ENCODE measurements at regions not wholly inside any gene's neighbourhood (a gene's known extent, or its start where the extent isn't known, plus 50 kb on each side); places are given as distances from the start of the nearest gene placed in this dataset.

DNA sequence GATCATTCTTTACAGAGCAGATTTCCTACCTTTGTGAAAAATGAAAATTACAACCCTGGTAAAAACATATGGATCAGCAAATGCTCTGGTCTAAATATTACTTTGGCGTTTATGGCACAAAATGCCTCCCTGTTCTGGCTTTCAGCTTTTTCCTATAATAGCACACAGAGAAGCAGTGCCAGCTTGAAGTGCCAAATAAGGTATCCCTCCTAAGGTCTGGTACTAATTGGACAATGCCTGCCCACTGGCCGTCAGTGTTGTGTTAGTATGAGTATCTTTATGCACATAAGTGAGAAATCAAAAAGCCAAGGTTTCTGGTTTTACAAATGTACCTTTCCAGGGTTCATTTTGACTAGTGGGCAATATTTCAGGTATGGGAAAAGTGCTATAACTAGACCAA lies 1293.7 kb upstream of the FAM98A start:
- TF ChIP-seq, protein P1, sequence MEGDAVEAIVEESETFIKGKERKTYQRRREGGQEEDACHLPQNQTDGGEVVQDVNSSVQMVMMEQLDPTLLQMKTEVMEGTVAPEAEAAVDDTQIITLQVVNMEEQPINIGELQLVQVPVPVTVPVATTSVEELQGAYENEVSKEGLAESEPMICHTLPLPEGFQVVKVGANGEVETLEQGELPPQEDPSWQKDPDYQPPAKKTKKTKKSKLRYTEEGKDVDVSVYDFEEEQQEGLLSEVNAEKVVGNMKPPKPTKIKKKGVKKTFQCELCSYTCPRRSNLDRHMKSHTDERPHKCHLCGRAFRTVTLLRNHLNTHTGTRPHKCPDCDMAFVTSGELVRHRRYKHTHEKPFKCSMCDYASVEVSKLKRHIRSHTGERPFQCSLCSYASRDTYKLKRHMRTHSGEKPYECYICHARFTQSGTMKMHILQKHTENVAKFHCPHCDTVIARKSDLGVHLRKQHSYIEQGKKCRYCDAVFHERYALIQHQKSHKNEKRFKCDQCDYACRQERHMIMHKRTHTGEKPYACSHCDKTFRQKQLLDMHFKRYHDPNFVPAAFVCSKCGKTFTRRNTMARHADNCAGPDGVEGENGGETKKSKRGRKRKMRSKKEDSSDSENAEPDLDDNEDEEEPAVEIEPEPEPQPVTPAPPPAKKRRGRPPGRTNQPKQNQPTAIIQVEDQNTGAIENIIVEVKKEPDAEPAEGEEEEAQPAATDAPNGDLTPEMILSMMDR (IDR thresholded peaks at IDR 0.05): no peak
- TF ChIP-seq ZNF317 (CRISPR knock-in tag; IDR thresholded peaks at IDR 0.05; ENCODE audit: borderline replicate concordance, low read depth): no peak
- TF ChIP-seq, protein P2, sequence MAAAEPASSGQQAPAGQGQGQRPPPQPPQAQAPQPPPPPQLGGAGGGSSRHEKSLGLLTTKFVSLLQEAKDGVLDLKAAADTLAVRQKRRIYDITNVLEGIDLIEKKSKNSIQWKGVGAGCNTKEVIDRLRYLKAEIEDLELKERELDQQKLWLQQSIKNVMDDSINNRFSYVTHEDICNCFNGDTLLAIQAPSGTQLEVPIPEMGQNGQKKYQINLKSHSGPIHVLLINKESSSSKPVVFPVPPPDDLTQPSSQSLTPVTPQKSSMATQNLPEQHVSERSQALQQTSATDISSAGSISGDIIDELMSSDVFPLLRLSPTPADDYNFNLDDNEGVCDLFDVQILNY (CRISPR knock-in tag; IDR thresholded peaks at IDR 0.05): no peak
- TF ChIP-seq, protein P3, sequence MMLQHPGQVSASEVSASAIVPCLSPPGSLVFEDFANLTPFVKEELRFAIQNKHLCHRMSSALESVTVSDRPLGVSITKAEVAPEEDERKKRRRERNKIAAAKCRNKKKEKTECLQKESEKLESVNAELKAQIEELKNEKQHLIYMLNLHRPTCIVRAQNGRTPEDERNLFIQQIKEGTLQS (CRISPR knock-in tag; conservative IDR thresholded peaks at IDR 0.05): no peak
- TF ChIP-seq USF2 (CRISPR knock-in tag; IDR thresholded peaks at IDR 0.05): no peak
- TF ChIP-seq, protein P4, sequence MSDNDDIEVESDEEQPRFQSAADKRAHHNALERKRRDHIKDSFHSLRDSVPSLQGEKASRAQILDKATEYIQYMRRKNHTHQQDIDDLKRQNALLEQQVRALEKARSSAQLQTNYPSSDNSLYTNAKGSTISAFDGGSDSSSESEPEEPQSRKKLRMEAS (CRISPR knock-in tag; IDR thresholded peaks at IDR 0.05): no peak
- no peak for TF ChIP-seq SP1 (CRISPR knock-in tag; conservative IDR thresholded peaks at IDR 0.05)
- no peak for TF ChIP-seq ZNF512 (CRISPR knock-in tag; IDR thresholded peaks at IDR 0.05; ENCODE audit: borderline replicate concordance)

Measured in WTC11 (cell line).